DMS 273 (cell line): ENCODE measurements at regions not wholly inside any gene's neighbourhood (a gene's known extent, or its start where the extent isn't known, plus 50 kb on each side); places are given as distances from the start of the nearest gene placed in this dataset.
"Not testable (repeated sequence)": the region's sequence is repeated elsewhere in the genome, so short reads cannot be mapped to it uniquely, and the experiment has no call there.

Experiments
- DNase-seq: peaks from one replicate; lab custom pipeline; 2025; ENCODE audit not compliant: unreplicated experiment; lab: John Stamatoyannopoulos, UW

DNA sequence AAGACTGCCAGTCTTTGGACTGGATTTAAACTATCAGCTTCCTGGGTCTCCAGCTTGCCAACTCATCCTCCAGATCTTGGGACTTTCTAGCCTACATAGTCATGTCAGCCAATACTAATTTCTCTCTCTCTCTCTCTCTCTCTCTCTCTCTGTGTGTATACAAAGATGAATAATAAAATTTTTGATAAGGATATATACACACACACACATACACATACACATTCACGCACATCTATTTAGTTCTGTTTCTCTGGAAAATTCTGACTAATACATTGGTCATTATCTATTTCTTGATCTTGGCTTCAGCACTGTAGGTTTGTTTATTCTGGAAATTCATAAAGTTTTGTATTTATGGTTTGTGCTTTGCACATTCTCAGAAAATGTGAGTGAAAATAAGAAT, 1606.2 kb upstream of the NUDT12 start:
- no peak for DNase-seq

DNA sequence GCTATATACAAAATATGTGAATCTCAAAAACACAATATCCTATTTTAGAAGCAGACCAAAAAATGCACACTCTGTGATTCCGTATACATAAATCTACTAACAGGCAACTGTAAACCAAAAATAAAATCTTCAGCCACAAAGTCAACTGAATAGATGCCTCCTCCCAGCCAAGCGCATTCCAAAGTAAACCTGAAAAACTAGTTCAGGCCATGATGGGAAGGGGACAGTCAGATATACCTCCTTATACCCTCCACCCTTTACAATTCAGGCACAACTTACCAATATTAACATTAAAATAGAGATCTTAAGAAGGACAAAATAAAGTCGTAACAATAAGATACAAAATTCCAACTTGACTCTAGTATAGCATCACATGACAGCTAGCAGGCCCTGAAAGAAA, 1604.5 kb upstream of the NUDT12 start:
- no peak for DNase-seq

DNA sequence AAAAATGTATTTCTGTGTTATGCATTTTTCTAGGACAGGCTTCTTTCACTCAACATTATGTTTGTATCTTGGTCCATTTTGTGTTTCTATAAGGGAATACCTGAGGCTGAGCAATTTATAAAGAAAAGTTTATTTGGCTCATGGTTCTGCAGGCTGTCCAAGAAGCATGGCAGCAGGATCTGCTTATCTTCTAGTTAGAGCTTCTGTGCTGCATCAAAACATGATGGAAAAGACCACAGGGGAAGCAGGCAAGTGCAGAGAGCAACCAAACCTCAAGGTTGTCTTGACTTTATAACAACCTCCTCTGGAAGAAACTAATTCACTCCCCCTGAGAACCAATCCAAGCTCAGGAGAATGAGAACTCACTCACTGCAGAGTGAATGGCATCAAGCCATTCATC, 1601.0 kb upstream of the NUDT12 start:
- no peak for DNase-seq

DNA sequence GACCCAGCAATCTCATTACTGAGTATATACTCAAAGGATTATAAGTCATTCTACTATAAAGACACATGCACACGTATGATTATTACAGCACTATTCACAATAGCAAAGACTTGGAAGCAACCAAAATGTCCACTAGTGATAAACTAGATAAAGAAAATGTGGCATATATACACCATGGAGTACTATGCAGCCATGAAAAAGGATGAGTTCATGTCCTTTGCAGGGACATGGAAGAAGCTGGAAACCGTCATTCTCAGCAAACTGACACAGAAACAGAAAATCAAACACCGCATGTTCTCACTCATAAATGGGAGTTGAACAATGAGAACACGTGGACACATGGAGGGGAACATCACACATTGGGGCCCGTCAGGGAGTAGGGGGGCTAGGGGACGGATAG, 1600.0 kb upstream of the NUDT12 start:
- DNase-seq = not testable (repeated sequence)

DNA sequence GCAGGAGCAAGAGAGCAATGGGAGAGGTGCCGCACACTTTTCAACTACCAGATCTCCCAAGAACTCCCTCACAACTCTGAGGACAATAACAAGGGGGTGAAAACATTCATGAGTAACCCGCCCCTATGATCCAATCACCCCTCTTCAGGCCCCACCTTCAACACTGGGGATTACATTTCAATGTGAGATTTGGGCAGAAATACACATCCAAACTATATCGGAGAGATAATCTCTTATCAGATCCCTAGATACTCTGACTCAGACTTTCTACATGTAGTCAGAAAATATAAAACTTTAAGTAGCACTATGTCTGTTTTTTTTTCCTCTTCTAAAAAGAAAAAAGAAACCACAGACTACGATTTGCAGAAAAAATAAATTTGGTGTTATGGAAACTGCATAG, 1595.9 kb upstream of the NUDT12 start:
- no peak for DNase-seq

DNA sequence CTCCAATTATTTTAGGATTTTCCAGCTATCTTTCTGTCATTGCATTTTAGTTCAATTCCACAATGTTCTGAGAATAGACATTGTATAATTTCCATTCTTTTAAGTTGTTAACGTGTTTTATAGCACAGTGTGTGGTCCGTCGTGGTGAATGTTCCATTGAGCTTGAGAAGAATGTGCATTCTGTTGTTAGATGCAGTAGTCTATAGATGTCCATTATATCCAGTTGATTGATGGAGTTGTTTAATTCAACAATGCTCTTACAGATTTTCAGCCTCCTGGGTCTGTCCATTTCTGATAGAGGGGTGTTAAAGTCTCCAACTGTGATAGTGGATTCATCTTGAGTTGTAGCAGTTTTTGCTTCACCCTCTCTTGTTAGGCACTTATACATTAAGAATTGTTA, 1587.7 kb upstream of the NUDT12 start:
- DNase-seq = no peak

DNA sequence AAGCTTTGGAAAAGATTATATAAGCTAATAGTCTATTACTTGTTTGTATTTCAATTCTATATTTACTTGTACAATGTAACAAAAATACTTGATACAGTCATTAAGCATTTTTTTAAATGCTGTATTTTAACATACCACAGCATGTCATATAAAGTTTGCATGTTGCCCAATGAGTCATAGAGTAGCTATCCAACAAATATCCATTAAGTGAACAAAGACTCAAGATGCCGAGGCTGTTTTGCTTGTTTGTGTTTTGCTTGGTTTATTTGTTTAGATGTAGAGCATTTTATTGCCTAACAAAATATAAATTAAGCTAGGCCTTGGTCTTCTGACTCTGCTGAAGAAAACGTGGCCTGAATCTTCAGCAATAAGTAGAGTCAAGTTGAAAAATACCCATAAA, 1584.3 kb upstream of the NUDT12 start:
- no peak for DNase-seq

DNA sequence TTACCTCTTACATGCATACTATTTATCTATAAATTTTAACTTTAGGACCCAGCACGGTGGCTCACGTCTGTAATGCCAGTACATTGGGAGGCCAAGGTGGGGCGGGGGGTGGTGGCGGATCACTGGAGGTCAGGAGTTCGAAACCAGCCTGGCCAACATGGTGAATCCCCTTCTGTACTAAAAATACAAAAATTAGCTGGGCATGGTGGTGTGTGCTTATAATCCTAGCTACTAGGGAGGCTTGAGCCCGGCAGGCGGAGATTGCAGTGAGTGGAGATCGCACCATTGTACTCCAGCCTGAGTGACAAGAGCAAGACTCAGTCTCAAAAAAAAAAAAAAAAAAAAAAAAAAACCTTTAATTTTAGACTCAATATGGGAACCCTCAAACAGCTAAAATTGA, 1582.6 kb upstream of the NUDT12 start:
- no peak for DNase-seq

DNA sequence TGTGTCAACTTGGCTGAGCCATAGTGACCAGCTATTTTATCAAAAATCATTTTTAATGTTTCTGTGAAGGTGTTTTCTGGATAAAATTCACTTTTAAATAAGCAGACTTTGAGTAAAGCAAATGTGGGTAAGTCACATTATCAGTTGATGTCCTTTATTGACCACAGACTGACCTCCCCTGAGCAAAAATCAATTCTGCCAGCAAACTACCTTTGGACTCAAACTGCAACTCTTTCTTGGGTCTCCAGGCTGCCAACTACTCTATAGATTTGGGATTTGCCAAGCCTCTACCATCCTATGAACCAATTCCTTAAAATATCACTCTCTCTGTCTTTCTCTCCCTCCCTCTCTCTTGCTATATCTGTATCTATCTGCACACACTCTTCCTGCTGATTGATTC, 1571.7 kb upstream of the NUDT12 start:
- DNase-seq = no peak

DNA sequence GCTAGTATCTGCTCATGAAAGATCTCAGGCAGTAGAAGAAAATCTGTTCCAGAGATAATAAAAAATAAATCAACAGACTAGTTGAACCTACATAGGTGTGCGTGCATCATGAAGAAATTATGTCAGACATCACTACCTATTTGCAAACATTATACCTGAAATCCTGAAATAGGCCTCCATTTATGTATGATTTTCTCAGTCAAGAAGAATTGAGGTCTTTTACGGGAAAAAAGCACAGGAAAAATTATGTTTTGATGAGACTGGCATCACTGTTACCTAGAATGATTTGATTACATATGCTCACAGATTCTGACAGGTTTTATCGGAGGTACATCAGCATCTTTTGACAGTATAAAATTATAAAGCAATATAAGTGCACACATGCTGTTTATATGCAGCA, 1570.5 kb upstream of the NUDT12 start:
- DNase-seq = no peak

DNA sequence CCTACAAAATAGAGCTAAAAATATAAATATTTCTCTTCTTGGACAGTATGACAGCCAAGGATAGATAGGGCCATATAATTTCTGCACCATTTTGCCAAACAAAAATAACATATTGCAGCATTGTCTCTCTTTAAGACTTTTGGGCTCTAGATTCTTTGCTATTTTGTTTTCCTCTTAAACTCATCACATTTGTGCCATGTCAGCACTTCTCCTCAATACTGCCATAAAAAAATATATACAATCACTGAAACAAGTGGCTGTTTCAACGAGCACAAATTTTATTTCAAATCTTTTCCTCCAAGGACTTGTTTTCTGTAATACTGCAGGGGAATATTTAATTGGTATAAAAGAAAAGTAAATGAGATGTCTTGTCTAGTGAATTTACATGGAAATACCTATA, 1570.0 kb upstream of the NUDT12 start:
- DNase-seq = no peak

DNA sequence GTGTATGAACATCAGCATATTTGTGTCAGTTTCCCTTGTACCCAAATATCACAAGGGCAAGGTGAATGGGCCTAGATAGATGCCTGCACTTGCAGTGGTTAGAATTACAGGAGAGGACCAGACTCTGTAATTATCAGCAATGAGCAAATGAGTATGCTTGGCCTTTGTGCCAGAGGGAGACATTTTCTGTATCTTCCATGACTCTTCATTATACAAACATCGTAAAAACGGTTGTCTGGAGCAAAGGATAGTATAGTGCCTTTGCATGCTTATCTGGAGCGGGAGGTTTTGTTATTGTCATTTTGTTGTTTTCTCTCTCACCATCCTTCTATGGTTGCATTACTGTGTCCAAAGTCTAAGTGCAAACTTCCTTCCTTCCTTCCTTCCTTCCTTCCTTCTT, 1568.5 kb upstream of the NUDT12 start:
- DNase-seq = no peak

DNA sequence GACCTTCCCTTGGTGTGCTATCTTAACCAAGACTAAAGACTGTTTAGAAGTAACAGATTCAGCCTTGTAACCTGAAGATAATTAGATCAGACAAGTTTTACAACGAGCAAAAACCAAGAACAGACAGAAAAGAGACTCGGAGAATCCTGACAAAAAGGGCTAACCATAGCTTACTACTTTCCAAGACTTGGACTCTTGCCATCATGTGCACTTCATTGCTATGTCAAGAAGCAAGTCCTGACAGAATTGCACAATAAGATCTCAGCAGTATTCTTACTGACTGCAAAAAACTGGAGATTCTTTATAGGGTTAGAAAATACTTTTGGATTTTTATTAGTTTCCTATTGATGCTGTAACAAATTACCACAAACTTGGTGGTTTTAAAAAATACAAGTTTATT, 1539.0 kb upstream of the NUDT12 start:
- no peak for DNase-seq

DNA sequence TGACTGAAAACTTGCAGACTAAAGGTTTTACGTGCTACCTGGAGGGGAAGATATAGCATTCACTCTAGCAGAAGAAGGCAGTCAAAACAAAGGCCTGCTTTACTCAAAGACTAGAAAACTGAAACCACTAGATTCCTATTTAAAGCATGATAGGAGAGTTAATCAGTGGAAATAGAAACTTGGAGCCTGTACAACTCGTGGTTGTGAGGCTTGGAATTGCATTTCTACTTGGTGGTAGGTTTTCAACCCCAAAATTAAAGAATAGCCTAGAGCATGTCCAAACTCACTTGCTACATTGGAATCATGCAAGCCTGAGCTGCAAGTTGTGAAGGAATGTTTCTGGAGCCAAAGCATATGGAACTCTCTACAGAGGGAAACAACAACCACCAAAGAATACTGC, 1526.4 kb upstream of the NUDT12 start:
- DNase-seq = no peak

DNA sequence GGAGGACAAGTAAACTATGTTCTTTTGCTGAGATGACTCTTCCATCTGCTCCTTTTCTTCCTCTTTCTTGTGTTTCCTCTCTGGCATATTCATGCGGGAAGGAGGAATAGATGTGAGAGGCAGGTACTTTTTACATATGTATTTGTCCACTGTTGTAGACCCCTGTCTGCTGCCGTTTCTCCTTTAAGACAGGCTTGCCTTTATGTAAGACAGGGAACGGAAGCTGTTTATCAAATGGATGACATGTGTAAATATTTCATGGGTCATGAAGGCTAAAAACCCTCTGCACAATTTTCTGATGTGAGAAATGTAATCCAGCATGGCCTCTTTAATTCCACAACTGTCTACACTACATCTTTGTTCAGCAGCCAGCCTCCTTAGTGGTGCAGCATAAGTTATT, 1525.5 kb upstream of the NUDT12 start:
- no peak for DNase-seq

DNA sequence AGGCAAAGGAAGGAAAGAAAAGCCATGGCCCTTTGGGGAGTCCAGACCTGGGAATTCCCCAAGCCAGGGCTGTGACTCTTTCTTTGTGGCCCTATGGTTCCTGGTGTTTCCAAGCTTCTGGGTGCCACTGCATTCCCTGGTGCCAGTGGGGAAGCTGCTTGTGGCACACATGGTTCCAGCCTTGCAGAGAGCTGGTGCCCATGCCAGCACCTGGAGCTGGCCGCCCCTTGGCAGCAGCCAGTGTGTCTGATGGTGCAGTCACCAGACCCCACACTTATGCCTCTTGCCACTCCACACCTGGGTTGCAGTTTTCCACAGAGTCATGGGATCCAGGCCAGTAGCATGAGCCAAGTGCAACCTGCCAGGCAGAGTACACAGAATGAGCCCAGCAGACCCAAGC, 1495.3 kb upstream of the NUDT12 start:
- no peak for DNase-seq

DNA sequence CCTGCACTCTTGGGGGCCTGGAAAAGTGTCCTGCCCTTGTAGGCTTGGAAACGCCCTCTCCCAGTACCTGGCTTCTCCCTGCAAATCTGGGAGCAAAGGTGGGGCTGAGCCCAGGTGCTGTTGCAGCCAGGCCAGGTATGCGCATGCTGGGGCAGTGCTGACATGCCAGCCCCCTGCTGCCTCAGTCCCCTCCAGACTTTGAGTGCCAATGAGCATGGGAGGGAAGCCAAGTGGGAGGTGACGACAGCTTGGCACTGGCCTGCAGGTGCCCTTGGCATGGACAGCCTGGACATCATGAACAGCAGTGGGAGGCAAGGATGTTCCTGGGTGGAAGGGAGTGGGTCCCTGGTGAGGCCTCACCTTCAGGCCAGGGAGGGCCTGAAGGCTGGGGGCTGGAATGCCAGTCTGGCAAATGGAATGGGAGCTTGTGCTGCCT, 1494.4 kb upstream of the NUDT12 start:
- DNase-seq = no peak

DNA sequence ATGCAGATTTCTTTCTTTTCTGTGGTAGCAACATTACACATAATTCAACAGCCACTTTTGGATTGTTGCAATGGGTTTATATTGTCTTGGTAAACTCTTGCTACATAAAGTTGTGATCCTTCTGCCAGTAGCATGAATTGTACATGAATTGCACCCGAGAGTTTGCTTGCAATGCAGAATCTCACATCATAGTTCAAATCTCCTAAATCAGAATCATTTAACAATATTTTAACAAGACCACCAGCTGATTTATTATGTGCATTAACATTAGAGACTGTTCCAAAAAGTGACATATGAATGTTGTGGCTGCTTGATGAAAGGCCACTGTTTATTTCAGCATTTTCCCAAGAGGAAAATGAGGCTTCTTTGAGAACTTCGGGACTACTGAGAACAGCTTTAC, 1491.8 kb upstream of the NUDT12 start:
- no peak for DNase-seq

DNA sequence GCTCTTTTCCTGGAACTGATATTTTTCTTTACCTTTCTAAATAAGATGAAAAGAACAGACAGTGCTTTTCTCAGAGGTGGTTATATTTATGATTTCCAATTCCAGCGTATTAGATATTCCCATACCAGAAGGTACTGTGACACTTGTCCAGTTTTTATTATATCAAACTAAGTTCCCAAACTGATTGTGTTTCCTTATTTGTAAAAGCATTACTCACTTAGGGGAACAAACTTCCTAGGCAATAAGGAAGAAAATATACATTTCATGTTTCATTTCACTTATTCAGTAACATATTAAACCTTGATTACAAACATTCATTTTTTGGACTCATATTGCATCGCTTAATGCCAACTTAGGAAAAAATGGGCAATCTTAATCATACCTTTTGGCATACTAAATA, 1480.0 kb upstream of the NUDT12 start:
- DNase-seq = no peak

DNA sequence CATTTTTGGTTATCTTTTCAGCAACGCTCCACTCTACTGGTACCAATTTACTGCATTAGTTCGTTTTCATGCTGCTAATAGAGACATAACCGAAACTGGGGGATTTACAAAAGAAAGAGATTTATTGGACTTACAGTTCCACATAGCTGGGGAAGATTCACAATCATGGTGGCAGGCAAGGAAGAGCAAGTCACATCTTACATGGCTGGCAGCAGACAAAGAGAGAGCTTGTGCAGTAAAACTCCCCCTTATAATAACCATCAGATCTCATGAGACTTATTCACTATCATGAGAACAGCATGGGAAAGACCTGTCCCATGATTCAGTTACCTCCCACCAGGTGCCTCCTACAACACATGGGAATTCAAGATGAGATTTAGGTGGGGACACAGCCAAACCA, 1474.2 kb upstream of the NUDT12 start:
- DNase-seq = not testable (repeated sequence)

DNA sequence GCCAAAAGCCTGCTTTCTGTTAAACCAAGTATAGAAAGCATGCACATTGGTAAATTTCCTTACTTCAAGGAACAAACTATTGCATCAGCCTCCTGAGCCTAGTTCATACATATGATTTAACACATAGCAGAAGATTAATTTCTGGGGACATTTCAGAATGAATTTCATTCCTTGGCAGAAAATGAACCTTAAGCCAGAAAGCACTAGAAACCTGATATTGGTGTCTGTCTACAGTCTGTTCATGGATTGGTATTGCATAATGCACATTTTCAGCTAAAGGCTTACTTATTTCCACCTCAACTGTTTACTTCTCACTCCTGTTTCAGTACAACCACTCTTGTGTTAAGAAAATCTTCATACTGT, 1471.8 kb upstream of the NUDT12 start:
- DNase-seq = no peak

DNA sequence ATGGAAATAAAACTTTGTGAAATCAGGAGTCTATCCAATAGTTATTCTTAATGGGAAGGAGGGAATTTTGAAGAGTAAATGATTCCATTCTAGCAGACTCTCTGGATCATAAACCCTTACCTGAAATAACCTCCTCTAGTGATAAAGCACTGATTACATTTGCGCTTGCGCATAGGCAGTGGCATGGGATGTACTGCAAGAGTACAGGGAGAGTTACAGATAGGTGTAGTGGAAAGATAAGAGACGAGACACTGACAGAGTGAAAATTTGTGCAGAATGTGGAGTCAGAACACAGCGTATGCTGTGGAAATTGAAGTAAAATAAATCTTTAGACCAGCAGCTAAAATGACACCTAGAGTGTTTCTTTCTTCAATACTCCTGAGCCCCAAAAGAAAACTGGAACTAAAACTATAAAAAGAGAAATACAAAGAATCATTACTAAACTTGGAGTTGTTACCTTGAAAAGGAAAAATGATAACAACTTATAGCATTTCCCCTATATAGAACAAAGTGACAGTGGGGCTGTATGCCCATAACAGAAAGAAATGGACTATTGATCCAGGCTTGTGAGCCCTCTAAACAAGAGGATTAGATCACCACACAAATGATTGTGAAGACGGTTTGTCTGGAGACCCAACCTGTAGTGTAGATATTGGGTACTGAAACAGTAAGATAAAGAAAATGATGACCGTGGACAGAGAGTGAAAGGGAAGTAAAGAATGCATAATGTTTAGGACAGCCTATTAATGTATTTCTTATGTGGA, 1471.2 kb upstream of the NUDT12 start:
- no peak for DNase-seq

DNA sequence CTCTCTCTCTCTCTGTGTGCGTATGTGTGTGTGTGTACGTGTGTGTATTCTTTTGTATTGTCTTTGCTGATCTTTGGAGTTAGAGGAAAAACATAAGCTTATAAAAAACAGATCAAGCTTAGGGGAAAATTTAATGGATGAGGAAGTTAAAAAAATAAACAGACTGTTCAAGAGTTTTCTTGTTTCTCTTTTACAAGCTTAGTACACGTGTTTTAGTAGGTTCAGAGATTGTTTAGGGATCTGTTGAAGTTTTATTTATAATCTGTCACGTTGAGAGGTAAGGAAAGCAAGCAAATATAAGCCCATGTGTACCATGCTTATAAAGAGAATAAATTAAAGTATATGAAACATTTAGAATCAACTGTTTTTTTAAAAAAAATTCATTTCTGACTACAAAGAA, 1470.3 kb upstream of the NUDT12 start:
- no peak for DNase-seq

DNA sequence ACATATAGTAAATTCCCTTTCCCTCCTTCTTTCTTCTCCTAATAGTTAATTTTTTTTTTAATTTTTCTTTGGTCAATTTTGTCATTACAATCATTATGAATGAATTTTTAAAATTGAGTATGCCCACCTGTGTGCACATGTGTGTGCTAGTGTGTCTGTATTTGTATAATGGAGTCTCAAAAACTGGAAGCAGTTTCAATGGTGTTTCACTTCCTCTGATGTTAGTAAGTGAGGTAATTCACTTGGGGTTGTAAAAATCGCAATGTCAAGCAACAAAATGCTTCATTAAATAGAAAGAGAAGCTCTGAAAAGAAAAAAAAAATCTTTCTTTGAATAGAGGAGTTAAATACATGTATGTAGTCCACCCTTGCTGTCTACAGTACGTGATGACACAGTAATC, 1467.6 kb upstream of the NUDT12 start:
- no peak for DNase-seq
